ES-I3 (cell line): ENCODE measurements at regions not wholly inside any gene's neighbourhood (a gene's known extent, or its start where the extent isn't known, plus 50 kb on each side); places are given as distances from the start of the nearest gene placed in this dataset.
"Not testable (repeated sequence)": the region's sequence is repeated elsewhere in the genome, so short reads cannot be mapped to it uniquely, and the experiment has no call there.

Experiments
- H3K36me3 ChIP-seq: 2 replicates; pipeline ENCODE4 v1.6.1; 2013; ENCODE audit warnings: mild to moderate bottlenecking, low read length, control low read depth, moderate library complexity; ENCODE audit not compliant: insufficient read depth
- H3K4me1 ChIP-seq: 2 replicates; pipeline ENCODE4 v1.6.1; 2013; ENCODE audit warnings: mild to moderate bottlenecking, control low read depth, low read length; ENCODE audit not compliant: insufficient read depth
- H3K9ac ChIP-seq: 2 replicates; pipeline ENCODE4 v1.6.1; 2013; ENCODE audit warnings: low read depth, mild to moderate bottlenecking, low read length, moderate library complexity
- H3K9me3 ChIP-seq: 2 replicates; pipeline ENCODE4 v1.6.1; 2013; ENCODE audit warnings: mild to moderate bottlenecking, low read length, moderate library complexity; ENCODE audit not compliant: control insufficient read depth, insufficient read depth

- H3K36me3 ChIP-seq, result no peaks in the 10 kb centered on the region
- no peaks in the 10 kb centered on the region for H3K4me1 ChIP-seq
- no peaks in the 10 kb centered on the region for H3K9me3 ChIP-seq
- H3K9ac ChIP-seq, result no peak overlapping the region
These were observed 354.6 kb upstream of the SETBP1 start for GRCh38 chr18:44325903-44326635.

- H3K9ac ChIP-seq, result no peak overlapping the region
- no peaks in the 10 kb centered on the region for H3K9me3 ChIP-seq
- H3K4me1 ChIP-seq, result no peaks in the 10 kb centered on the region
- H3K36me3 ChIP-seq, result no peaks in the 10 kb centered on the region
These were observed 348.8 kb upstream of the SETBP1 start for GRCh38 chr18:44331656-44332570.

- Histone ChIP-seq H3K36me3 (no peaks in the 10 kb centered on the region), H3K4me1 (no peaks in the 10 kb centered on the region), H3K9me3 (no peaks in the 10 kb centered on the region), H3K9ac (no peak overlapping the region)
These were observed 338.9 kb upstream of the SETBP1 start for GRCh38 chr18:44341759-44342158.

GRCh38 chr18:44342162-44342561, 338.5 kb upstream of the SETBP1 start:
- Histone ChIP-seq H3K4me1 (no peaks in the 10 kb centered on the region), H3K36me3 (no peaks in the 10 kb centered on the region), H3K9me3 (no peaks in the 10 kb centered on the region), H3K9ac (no peak overlapping the region)

- H3K9ac ChIP-seq, result no peak overlapping the region
- H3K4me1 ChIP-seq, result no peaks in the 10 kb centered on the region
- H3K36me3 ChIP-seq, result no peaks in the 10 kb centered on the region
- H3K9me3 ChIP-seq, result no peaks in the 10 kb centered on the region
These were observed 337.7 kb upstream of the SETBP1 start for GRCh38 chr18:44342946-44343345.

GRCh38 chr18:44343570-44343969, 337.1 kb upstream of the SETBP1 start:
- Histone ChIP-seq H3K4me1 (no peaks in the 10 kb centered on the region), H3K36me3 (no peaks in the 10 kb centered on the region), H3K9me3 (no peaks in the 10 kb centered on the region), H3K9ac (no peak overlapping the region)

GRCh38 chr18:44356566-44357157, 324.0 kb upstream of the SETBP1 start:
- Histone ChIP-seq H3K9me3 (no peaks in the 10 kb centered on the region; the same call in 1 of the 2 replicates), H3K9ac (no peak overlapping the region), H3K36me3 (no peaks in the 10 kb centered on the region), H3K4me1 (no peaks in the 10 kb centered on the region)

- Histone ChIP-seq H3K4me1 (no peaks in the 10 kb centered on the region), H3K9me3 (no peaks in the 10 kb centered on the region; the same call in 1 of the 2 replicates), H3K36me3 (no peaks in the 10 kb centered on the region), H3K9ac (no peak overlapping the region)
These were observed 322.3 kb upstream of the SETBP1 start for GRCh38 chr18:44358402-44358801.

- not testable (repeated sequence) for H3K36me3 ChIP-seq, H3K4me1 ChIP-seq, H3K9me3 ChIP-seq, H3K9ac ChIP-seq
These were observed 320.9 kb upstream of the SETBP1 start for GRCh38 chr18:44359741-44360140.

- H3K9ac ChIP-seq, H3K4me1 ChIP-seq, H3K9me3 ChIP-seq, H3K36me3 ChIP-seq: not testable (repeated sequence)
These were observed 318.5 kb upstream of the SETBP1 start for GRCh38 chr18:44362213-44362612.

GRCh38 chr18:44370861-44371260, 309.8 kb upstream of the SETBP1 start:
- Histone ChIP-seq H3K36me3 (no peaks in the 10 kb centered on the region), H3K4me1 (no peaks in the 10 kb centered on the region), H3K9me3 (no peaks in the 10 kb centered on the region; the same call in 1 of the 2 replicates), H3K9ac (no peak overlapping the region)

GRCh38 chr18:44374966-44375365, 305.7 kb upstream of the SETBP1 start:
- Histone ChIP-seq H3K9me3 (no peaks in the 10 kb centered on the region), H3K36me3 (no peaks in the 10 kb centered on the region), H3K4me1 (no peaks in the 10 kb centered on the region), H3K9ac (no peak overlapping the region)

GRCh38 chr18:44386401-44386800, 294.3 kb upstream of the SETBP1 start:
- no peak overlapping the region for H3K9ac ChIP-seq
- H3K9me3 ChIP-seq, result no peaks in the 10 kb centered on the region
- no peaks in the 10 kb centered on the region for H3K36me3 ChIP-seq
- no peaks in the 10 kb centered on the region for H3K4me1 ChIP-seq

GRCh38 chr18:44388329-44388728, 292.4 kb upstream of the SETBP1 start:
- H3K9ac ChIP-seq, result no peak overlapping the region
- peaks cover 6% of the 10 kb centered on the region; the same call in 1 of the 2 replicates for H3K4me1 ChIP-seq
- H3K9me3 ChIP-seq, result no peaks in the 10 kb centered on the region
- H3K36me3 ChIP-seq, result no peaks in the 10 kb centered on the region
